ENCODE measurements at regions not wholly inside any gene's neighbourhood (a gene's known extent, or its start where the extent isn't known, plus 50 kb on each side); places are given as distances from the start of the nearest gene placed in this dataset.

- DNase-seq = no peak
Observed at GRCh38 chr5:133760532-133760931, 148.2 kb upstream of the FSTL4 start.

- DNase-seq = no peak
Observed at GRCh38 chr5:133758641-133759040, 146.3 kb upstream of the FSTL4 start.

- no peak for DNase-seq
Observed at GRCh38 chr5:133757396-133757945, 145.1 kb upstream of the FSTL4 start.

GRCh38 chr5:133756756-133757155, 144.4 kb upstream of the FSTL4 start:
- no peak for DNase-seq

- no peak for DNase-seq
Observed at GRCh38 chr5:133756036-133756435, 143.7 kb upstream of the FSTL4 start.

GRCh38 chr5:133754575-133755169, 142.3 kb upstream of the FSTL4 start:
- DNase-seq = no peak

- DNase-seq = no peak
Observed at GRCh38 chr5:133753856-133754255, 141.5 kb upstream of the FSTL4 start.

- DNase-seq = no peak
Observed at GRCh38 chr5:133751846-133752245, 139.5 kb upstream of the FSTL4 start.

- DNase-seq = no peak
Observed at GRCh38 chr5:133751421-133751820, 139.1 kb upstream of the FSTL4 start.

GRCh38 chr5:133750856-133751255, 138.5 kb upstream of the FSTL4 start:
- no peak for DNase-seq

- DNase-seq = no peak
Observed at GRCh38 chr5:133750356-133750755, 138.0 kb upstream of the FSTL4 start.

- no peak for DNase-seq
Observed at GRCh38 chr5:133749331-133749985, 137.1 kb upstream of the FSTL4 start.

- DNase-seq = no peak
Observed at GRCh38 chr5:133746834-133747233, 134.5 kb upstream of the FSTL4 start.

GRCh38 chr5:133744960-133745308, 132.6 kb upstream of the FSTL4 start:
- DNase-seq = no peak

- DNase-seq = no peak
Observed at GRCh38 chr5:133744051-133744959, 132.0 kb upstream of the FSTL4 start.

GRCh38 chr5:133742431-133742988, 130.2 kb upstream of the FSTL4 start:
- DNase-seq = no peak

- DNase-seq = no peak
Observed at GRCh38 chr5:133741818-133742355, 129.5 kb upstream of the FSTL4 start.

GRCh38 chr5:133741396-133741795, 129.1 kb upstream of the FSTL4 start:
- DNase-seq = no peak

GRCh38 chr5:133739181-133739780, 126.9 kb upstream of the FSTL4 start:
- DNase-seq = no peak

- no peak for DNase-seq
Observed at GRCh38 chr5:133738271-133738670, 125.9 kb upstream of the FSTL4 start.

- no peak for DNase-seq
Observed at GRCh38 chr5:133736512-133736911, 124.2 kb upstream of the FSTL4 start.

GRCh38 chr5:133735346-133735745, 123.0 kb upstream of the FSTL4 start:
- DNase-seq = no peak

- no peak for DNase-seq
Observed at GRCh38 chr5:133734916-133735315, 122.6 kb upstream of the FSTL4 start.

All from central memory CD4-positive, alpha-beta T cell (primary cell).